ENCODE measurements at regions not wholly inside any gene's neighbourhood (a gene's known extent, or its start where the extent isn't known, plus 50 kb on each side); places are given as distances from the start of the nearest gene placed in this dataset.

GRCh38 chr5:114249823-114250222 lies 112.0 kb upstream of the KCNN2 start:
- ATAC-seq (no peak), DNase-seq (no peak)
- H3K4me1 Mint-ChIP-seq: no peaks in the 10 kb centered on the region
- H3K4me3 Mint-ChIP-seq: no peak overlapping the region
- Histone ChIP-seq H3K36me3 (ENCODE audit: control insufficient read depth, insufficient read depth, low read length) (no peaks in the 10 kb centered on the region), H3K9me3 (ENCODE audit: control insufficient read depth, insufficient read depth, low read length) (no peaks in the 10 kb centered on the region), H3K27me3 (ENCODE audit: control insufficient read depth, insufficient read depth, low read length) (no peaks in the 10 kb centered on the region), H3K4me1 (ENCODE audit: control insufficient read depth, insufficient read depth, low read length) (no peaks in the 10 kb centered on the region), H3K4me3 (ENCODE audit: low read length) (no peak overlapping the region), H3K27ac (ENCODE audit: low read length) (no peak overlapping the region)
- H3K27me3 Mint-ChIP-seq (ENCODE audit: low read depth in 2 of 2): no peaks in the 10 kb centered on the region
- intact Hi-C loops (cut with micrococcal nuclease): no loop called here
- WGBS (ENCODE audit: insufficient coverage): 100% methylated on average over 1 of the region's 2 CpGs
- no peaks in the 10 kb centered on the region for H3K36me3 Mint-ChIP-seq
- TF ChIP-seq, protein P1, sequence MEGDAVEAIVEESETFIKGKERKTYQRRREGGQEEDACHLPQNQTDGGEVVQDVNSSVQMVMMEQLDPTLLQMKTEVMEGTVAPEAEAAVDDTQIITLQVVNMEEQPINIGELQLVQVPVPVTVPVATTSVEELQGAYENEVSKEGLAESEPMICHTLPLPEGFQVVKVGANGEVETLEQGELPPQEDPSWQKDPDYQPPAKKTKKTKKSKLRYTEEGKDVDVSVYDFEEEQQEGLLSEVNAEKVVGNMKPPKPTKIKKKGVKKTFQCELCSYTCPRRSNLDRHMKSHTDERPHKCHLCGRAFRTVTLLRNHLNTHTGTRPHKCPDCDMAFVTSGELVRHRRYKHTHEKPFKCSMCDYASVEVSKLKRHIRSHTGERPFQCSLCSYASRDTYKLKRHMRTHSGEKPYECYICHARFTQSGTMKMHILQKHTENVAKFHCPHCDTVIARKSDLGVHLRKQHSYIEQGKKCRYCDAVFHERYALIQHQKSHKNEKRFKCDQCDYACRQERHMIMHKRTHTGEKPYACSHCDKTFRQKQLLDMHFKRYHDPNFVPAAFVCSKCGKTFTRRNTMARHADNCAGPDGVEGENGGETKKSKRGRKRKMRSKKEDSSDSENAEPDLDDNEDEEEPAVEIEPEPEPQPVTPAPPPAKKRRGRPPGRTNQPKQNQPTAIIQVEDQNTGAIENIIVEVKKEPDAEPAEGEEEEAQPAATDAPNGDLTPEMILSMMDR (IDR thresholded peaks at IDR 0.05): no peak
- H3K27ac Mint-ChIP-seq: no peak overlapping the region
- H3K9me3 Mint-ChIP-seq: peaks cover 0 to 4% of the 10 kb centered on the region in 2 donors

DNA sequence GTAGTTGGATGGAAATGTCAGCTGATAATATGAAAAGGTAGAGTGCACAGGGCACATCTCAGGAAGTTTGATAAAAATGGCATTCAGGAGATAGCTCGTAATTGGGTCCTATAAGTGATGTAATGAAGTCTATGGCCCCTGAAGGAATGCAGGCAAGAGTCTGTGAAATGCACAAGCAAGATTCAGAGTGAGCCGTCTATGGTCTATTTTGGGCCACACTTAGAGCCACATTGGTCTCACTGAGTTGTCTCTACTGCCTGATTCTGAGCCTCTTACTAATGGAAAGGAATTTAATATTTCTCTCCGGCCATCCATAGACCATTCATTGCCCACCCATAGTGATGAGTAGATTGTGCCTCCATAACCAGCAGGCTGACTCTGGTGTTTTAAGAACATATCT lies 111.3 kb upstream of the KCNN2 start:
- H3K36me3 Mint-ChIP-seq: no peaks in the 10 kb centered on the region
- peaks cover 6 to 9% of the 10 kb centered on the region in 2 donors for H3K9me3 Mint-ChIP-seq
- H3K4me3 ChIP-seq (ENCODE audit: low read length): no peak overlapping the region
- no peaks in the 10 kb centered on the region for H3K4me1 Mint-ChIP-seq
- intact Hi-C loops (cut with micrococcal nuclease): no loop called here
- no peak overlapping the region for H3K27ac Mint-ChIP-seq
- no peaks in the 10 kb centered on the region for H3K27me3 Mint-ChIP-seq (ENCODE audit: low read depth in 2 of 2)
- 81% methylated on average over 2 of the region's 3 CpGs for WGBS (ENCODE audit: insufficient coverage)
- H3K4me1 ChIP-seq (ENCODE audit: control insufficient read depth, insufficient read depth, low read length): no peaks in the 10 kb centered on the region
- H3K36me3 ChIP-seq (ENCODE audit: control insufficient read depth, insufficient read depth, low read length): no peaks in the 10 kb centered on the region
- H3K27me3 ChIP-seq (ENCODE audit: control insufficient read depth, insufficient read depth, low read length): no peaks in the 10 kb centered on the region
- no peak overlapping the region for H3K4me3 Mint-ChIP-seq
- no peak for ATAC-seq
- DNase-seq: no peak
- H3K27ac ChIP-seq (ENCODE audit: low read length): no peak overlapping the region
- TF ChIP-seq, protein P1 (IDR thresholded peaks at IDR 0.05): no peak
- H3K9me3 ChIP-seq (ENCODE audit: control insufficient read depth, insufficient read depth, low read length): no peaks in the 10 kb centered on the region

GRCh38 chr5:114252226-114252625 lies 109.6 kb upstream of the KCNN2 start:
- intact Hi-C loops (cut with micrococcal nuclease): no loop called here
- H3K27ac Mint-ChIP-seq: no peak overlapping the region

DNA sequence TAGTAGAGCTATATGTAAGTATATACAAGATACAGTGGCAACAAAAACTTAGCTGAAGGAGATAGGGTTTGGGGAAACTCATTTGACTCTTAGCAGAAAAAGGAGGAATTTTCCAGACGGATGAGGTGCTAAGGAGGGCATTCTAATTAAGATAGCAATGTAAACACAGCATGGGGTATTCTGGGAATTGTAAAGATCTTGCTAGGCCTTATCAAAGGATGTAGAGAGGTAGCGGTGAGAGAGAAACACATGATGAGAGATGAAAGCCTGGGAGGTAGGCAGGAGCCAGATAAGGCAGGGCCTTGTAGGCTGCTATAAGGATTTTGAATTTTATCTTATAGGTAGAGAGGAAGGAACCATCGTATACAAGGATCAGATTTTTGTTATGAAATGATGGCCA lies 106.6 kb upstream of the KCNN2 start:
- no peaks in the 10 kb centered on the region for H3K27me3 Mint-ChIP-seq (ENCODE audit: low read depth in 2 of 2)
- Histone ChIP-seq H3K4me3 (ENCODE audit: low read length) (no peak overlapping the region), H3K9me3 (ENCODE audit: control insufficient read depth, insufficient read depth, low read length) (peaks cover 9% of the 10 kb centered on the region), H3K4me1 (ENCODE audit: control insufficient read depth, insufficient read depth, low read length) (no peaks in the 10 kb centered on the region), H3K36me3 (ENCODE audit: control insufficient read depth, insufficient read depth, low read length) (no peaks in the 10 kb centered on the region), H3K27ac (ENCODE audit: low read length) (no peak overlapping the region), H3K27me3 (ENCODE audit: control insufficient read depth, insufficient read depth, low read length) (no peaks in the 10 kb centered on the region)
- H3K36me3 Mint-ChIP-seq: no peaks in the 10 kb centered on the region
- WGBS (ENCODE audit: insufficient coverage): 51% methylated on average over 3 of the region's 3 CpGs
- no peak overlapping the region for H3K4me3 Mint-ChIP-seq
- no peaks in the 10 kb centered on the region for H3K4me1 Mint-ChIP-seq
- intact Hi-C loops (cut with micrococcal nuclease): no loop called here
- H3K9me3 Mint-ChIP-seq: peaks cover 13 to 14% of the 10 kb centered on the region in 2 donors
- DNase-seq: no peak
- TF ChIP-seq, protein P1 (IDR thresholded peaks at IDR 0.05): no peak
- ATAC-seq: no peak
- H3K27ac Mint-ChIP-seq: no peak overlapping the region

More at GRCh38 chr5:114252226-114252625, 109.6 kb upstream of the KCNN2 start:
- Histone ChIP-seq H3K36me3 (ENCODE audit: control insufficient read depth, insufficient read depth, low read length) (no peaks in the 10 kb centered on the region), H3K27ac (ENCODE audit: low read length) (no peak overlapping the region), H3K9me3 (ENCODE audit: control insufficient read depth, insufficient read depth, low read length) (no peaks in the 10 kb centered on the region), H3K4me1 (ENCODE audit: control insufficient read depth, insufficient read depth, low read length) (no peaks in the 10 kb centered on the region), H3K27me3 (ENCODE audit: control insufficient read depth, insufficient read depth, low read length) (no peaks in the 10 kb centered on the region), H3K4me3 (ENCODE audit: low read length) (no peak overlapping the region)
- H3K4me1 Mint-ChIP-seq: no peaks in the 10 kb centered on the region
- no peak overlapping the region for H3K4me3 Mint-ChIP-seq
- DNase-seq (no peak), ATAC-seq (no peak)
- TF ChIP-seq, protein P1 (IDR thresholded peaks at IDR 0.05): no peak
- H3K27me3 Mint-ChIP-seq (ENCODE audit: low read depth in 2 of 2): no peaks in the 10 kb centered on the region
- peaks cover 6 to 9% of the 10 kb centered on the region in 2 donors for H3K9me3 Mint-ChIP-seq
- H3K36me3 Mint-ChIP-seq: no peaks in the 10 kb centered on the region

Measured in natural killer cell (primary cell).